Activated T-cell treated with anti-CD3 and anti-CD28 coated beads, Interleukin-2, amount 50 U/mL, for 4 hours (primary cell): ENCODE measurements at regions not wholly inside any gene's neighbourhood (a gene's known extent, or its start where the extent isn't known, plus 50 kb on each side); places are given as distances from the start of the nearest gene placed in this dataset.
"Not testable (repeated sequence)": the region's sequence is repeated elsewhere in the genome, so short reads cannot be mapped to it uniquely, and the experiment has no call there.

ENCODE experiments used
- ATAC-seq, 2 donors: fragments of 200-7000 bp; cut with Tn5 transposase; one replicate each; pipeline ENCODE4 v1.10.0; 2021
- DNase-seq: peaks from one replicate; pipeline ENCODE4 v3.0.0-alpha.2; 2020
- H3K27me3 Mint-ChIP-seq: one replicate; pipeline ENCODE4 v1.8.0; 2021; ENCODE audit warnings: low read depth, mixed read lengths
- H3K36me3 Mint-ChIP-seq: one replicate; pipeline ENCODE4 v1.8.0; 2022; ENCODE audit warnings: mixed read lengths; ENCODE audit not compliant: insufficient read depth
- H3K4me1 Mint-ChIP-seq: one replicate; pipeline ENCODE4 v1.8.0; 2021; ENCODE audit warnings: low read depth, mixed read lengths
- H3K4me3 Mint-ChIP-seq: one replicate; pipeline ENCODE4 v1.8.0; 2021; ENCODE audit warnings: mild to moderate bottlenecking, moderate library complexity, mixed read lengths
- H3K9me3 Mint-ChIP-seq: one replicate; pipeline ENCODE4 v1.8.0; 2021; ENCODE audit warnings: mixed read lengths

DNA sequence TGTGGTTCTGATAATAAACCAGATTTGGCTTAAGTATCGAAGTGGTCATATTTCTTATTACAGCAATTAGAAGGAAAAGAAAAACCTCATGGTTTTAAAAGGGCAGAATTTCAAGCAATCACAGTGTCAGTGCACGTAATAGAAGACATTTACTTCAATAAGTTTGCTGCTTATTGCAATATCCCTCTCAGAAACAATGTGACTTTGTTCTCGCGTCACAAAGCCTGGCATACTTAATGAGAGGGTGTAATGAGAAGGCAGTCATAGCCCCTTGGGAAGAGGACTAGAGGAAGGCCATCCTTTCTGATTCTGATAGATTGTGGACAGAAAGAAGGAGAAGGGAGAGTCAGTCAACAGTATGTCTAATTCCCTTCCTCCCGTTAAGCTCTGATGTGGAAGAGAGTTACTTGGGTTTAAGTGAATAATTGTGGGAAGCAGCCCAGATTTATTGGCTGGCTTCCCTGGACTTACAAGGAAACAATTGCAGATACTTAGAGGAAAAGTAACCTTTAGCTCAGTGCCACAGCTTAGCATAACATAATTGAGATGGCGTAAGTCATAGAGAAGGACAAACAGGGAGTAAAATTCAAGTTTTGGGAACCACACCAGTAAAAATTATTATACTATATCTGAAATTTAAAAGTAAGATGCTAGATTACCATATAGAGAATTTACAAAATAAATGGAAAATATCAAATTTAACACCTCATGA, 738.2 kb downstream of the PRIM2 start:
- not testable (repeated sequence) for DNase-seq, H3K27me3 Mint-ChIP-seq, H3K36me3 Mint-ChIP-seq, H3K4me3 Mint-ChIP-seq, H3K4me1 Mint-ChIP-seq, ATAC-seq
- peaks cover 14% of the 10 kb centered on the region for H3K9me3 Mint-ChIP-seq

DNA sequence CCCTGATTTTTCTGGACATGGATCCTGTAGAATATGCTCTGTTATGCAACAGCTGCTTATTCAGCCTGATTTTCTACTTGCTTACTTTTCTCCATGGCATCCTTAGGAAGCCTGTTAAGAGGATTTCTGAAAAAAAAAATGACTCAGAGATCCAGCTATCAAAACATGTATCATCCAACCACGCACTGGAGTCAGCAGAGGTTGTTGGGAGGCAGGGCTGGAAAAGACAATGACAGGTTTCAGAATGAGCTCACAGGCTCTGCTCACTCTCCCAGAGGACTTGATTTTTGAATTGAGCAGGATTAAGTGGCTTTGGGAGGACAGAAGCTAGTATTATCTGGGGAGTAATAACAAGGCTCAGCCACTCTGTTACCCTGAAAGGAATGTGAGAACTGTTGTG, 742.3 kb downstream of the PRIM2 start:
- not testable (repeated sequence) for H3K4me1 Mint-ChIP-seq, DNase-seq, H3K4me3 Mint-ChIP-seq, H3K36me3 Mint-ChIP-seq, ATAC-seq, H3K9me3 Mint-ChIP-seq, H3K27me3 Mint-ChIP-seq

DNA sequence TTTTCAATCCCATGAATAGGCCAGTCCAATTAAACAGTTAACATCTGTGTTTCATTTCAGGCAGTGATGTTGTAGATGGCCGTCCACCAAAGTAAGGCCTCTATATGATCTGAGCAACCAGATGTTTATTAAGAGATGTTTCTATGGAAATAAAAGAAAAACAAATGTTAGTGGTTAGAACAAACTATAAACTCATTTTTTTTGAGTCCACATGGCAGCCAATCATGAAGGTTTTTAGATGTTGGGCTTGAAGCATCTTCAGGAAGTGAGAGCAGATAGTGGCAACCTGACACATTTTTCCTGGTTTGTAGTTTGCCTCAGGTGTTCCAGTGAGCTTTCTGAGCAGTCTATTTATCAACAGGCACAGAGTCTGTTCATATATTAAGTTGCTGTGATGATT, 746.1 kb downstream of the PRIM2 start:
- not testable (repeated sequence) for ATAC-seq, DNase-seq, H3K9me3 Mint-ChIP-seq, H3K27me3 Mint-ChIP-seq, H3K36me3 Mint-ChIP-seq, H3K4me1 Mint-ChIP-seq, H3K4me3 Mint-ChIP-seq

DNA sequence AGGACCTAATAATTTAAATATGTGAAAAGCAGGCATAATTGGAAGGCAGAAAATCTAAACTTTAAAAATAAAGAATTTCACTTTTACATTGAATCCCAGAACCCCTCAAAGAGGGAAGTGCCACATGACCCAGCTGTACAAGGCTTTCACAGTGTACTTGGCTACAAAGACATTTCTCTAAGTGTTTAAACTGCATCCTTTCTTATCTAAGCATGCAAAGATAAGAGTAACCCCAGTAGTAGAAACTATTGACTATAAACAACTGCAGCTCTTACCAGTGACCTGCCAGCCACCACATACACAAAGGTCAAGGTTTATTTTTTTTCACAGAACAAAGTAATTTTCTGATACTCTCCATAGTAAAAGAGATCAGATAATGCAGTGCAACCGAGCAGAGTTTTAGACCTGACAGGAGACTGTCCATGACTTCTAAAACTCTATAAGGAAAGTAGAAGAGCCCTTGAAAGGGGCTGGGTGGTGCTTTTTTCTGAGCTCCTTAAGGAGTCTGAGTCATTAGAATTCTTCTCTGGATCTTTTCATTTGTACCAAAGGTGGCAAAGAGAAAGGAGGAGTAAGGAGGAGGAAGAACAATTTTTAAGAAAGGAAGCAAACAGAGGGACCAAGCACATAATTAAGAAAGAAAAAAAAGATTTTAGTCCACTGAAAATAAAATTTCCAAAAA, 750.6 kb downstream of the PRIM2 start:
- H3K27me3 Mint-ChIP-seq, H3K9me3 Mint-ChIP-seq, H3K4me3 Mint-ChIP-seq, ATAC-seq, H3K4me1 Mint-ChIP-seq, DNase-seq, H3K36me3 Mint-ChIP-seq: not testable (repeated sequence)

DNA sequence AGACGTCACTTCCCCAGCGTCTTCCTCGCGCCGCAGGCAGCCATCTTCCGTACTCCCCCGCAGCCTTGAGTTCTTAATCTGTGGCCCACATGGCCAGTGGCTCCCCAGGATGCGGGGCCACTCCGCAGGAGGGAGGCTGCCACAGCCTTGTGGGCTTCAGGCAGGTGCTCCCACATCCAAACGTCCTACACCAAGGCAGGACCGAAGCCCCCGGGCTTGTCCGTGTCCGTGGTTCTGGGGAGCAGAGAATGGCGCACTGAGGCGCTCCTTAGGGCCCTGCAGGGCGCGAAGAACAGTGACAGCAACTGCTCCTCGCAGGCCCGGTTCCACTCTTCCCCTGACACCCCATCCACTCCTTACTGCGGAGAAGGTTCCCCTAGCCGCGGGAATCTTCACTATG, 755.8 kb downstream of the PRIM2 start:
- ATAC-seq, result no peak
- no peaks in the 10 kb centered on the region for H3K9me3 Mint-ChIP-seq
- H3K27me3 Mint-ChIP-seq, result no peaks in the 10 kb centered on the region
- no peaks in the 10 kb centered on the region for H3K36me3 Mint-ChIP-seq
- no peak overlapping the region for H3K4me3 Mint-ChIP-seq
- H3K4me1 Mint-ChIP-seq, result no peaks in the 10 kb centered on the region
- no peak for DNase-seq

DNA sequence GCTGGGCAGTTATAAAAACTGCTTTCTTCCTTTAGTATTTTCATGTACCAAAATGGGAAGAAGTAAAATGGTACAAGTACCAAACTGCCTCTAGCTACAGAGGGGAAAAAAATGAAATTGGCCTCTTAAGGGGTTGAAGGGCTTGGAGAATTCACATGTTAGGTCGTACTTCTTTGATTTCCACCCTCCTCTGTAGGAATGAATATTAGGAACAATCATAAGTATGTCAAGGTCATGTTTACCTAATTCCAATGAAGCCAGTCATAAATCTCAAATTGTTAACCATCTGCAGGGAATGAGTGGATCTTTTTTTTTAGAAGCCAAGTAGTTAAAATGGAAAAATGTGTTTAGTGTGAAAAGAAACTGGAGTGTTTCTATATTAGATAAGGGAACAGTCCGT, 772.6 kb downstream of the PRIM2 start:
- not testable (repeated sequence) for H3K36me3 Mint-ChIP-seq, DNase-seq, H3K27me3 Mint-ChIP-seq, H3K9me3 Mint-ChIP-seq, H3K4me1 Mint-ChIP-seq, ATAC-seq, H3K4me3 Mint-ChIP-seq

DNA sequence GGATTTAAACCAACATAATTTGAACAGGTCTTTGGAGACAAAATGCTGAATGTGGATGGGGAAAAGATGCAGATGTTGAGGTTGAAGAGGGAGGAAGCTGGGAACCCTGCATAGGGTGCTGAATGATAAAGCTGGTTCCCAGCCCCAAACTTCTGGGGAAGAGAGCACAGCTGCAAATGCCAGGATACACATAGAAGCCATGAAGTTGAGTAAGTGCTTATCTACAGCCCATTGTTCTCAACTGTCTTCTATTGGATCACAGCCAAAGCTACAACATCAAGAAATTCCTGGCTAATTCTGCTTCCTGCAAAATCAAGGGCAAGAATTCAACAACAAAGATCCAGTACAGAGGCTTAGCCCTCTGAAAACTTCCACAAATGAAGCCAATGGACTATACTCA, 779.8 kb downstream of the PRIM2 start:
- not testable (repeated sequence) for H3K4me3 Mint-ChIP-seq, H3K36me3 Mint-ChIP-seq

DNA sequence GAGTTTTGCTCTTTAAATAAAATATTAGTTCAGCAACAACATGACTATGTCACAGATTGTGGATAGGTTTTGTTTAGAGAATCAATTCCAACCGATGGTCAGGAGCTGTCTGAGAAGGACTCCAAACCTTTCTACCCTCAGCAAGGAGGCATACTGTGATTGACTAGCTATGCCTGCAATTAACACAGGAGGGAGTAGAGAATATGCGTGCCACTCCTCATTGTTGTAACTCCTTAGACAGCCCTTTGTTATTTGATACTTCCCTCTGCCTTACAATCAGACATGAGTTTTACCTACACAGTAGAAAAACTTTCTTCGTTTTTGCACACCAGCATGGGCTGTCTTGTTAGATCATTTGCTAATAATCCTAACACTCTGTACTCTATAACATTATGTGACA, 796.5 kb downstream of the PRIM2 start:
- DNase-seq, result no peak
- H3K27me3 Mint-ChIP-seq, result no peaks in the 10 kb centered on the region
- no peaks in the 10 kb centered on the region for H3K9me3 Mint-ChIP-seq
- no peak overlapping the region for H3K4me3 Mint-ChIP-seq
- H3K36me3 Mint-ChIP-seq, result no peaks in the 10 kb centered on the region
- no peaks in the 10 kb centered on the region for H3K4me1 Mint-ChIP-seq
- ATAC-seq, result no peak

More for the DNA sequence above, 779.8 kb downstream of the PRIM2 start:
- H3K4me1 Mint-ChIP-seq, H3K27me3 Mint-ChIP-seq, DNase-seq, ATAC-seq, H3K9me3 Mint-ChIP-seq: not testable (repeated sequence)

DNA sequence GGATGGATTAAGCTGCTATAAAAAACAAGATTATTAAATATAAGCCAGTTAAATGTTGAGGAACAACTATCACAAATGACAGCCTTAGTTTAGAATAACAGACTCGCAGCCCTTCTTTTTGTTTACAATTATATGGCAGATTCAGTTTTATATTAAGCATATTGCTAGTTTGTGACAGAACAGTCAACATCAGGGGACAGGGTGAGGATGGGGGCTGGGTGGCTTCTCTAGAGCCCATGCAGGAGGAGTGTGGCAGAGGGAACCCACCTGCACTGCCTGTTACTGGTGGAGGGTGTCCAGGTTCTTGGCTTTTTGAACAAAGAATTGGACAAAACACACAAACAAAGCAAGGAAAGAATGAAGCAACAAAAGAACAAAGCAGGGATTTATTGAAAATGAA, 799.7 kb downstream of the PRIM2 start:
- not testable (repeated sequence) for DNase-seq, H3K4me3 Mint-ChIP-seq, ATAC-seq, H3K36me3 Mint-ChIP-seq, H3K27me3 Mint-ChIP-seq, H3K9me3 Mint-ChIP-seq, H3K4me1 Mint-ChIP-seq

DNA sequence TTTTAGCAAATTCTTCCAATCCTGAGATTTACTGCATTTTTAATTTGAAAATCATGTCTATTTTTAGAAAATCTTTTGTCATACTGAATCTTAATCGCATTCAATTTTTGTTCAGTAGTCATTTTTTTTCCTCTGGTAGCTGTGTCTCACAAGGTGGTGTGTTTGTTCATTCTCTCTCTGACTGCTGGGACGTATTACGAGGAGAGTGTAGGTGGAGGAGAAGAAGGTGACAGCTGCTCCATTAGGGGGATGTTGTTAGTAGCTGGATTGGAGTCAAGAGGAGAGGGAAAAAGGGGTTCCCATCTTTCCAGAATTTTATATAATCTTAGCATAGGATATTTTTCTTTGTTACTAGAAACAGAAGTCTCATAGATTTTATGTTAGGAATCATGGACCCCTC, 804.2 kb downstream of the PRIM2 start:
- not testable (repeated sequence) for H3K36me3 Mint-ChIP-seq, H3K4me1 Mint-ChIP-seq, ATAC-seq, H3K9me3 Mint-ChIP-seq, H3K27me3 Mint-ChIP-seq, H3K4me3 Mint-ChIP-seq, DNase-seq

DNA sequence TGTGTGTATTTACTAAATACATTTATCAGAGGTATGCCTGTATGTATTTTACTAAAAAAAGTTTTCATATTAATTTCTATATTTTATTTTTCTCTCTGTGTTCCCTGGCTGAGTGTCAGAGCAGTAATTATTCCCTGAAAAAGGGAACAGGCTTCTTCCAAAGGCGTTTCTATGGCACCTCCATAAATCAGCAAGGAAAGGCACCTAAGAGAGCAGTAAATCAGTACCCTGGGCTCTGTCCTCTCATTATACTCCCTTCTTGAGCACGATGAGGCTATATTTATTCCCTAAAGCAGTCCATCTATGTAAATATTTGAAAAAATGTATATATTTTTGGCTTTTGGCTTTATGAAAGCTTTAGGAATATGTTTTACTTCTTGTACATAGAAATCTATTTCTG, 806.3 kb downstream of the PRIM2 start:
- DNase-seq, H3K27me3 Mint-ChIP-seq, H3K36me3 Mint-ChIP-seq, ATAC-seq, H3K4me3 Mint-ChIP-seq, H3K9me3 Mint-ChIP-seq, H3K4me1 Mint-ChIP-seq: not testable (repeated sequence)

DNA sequence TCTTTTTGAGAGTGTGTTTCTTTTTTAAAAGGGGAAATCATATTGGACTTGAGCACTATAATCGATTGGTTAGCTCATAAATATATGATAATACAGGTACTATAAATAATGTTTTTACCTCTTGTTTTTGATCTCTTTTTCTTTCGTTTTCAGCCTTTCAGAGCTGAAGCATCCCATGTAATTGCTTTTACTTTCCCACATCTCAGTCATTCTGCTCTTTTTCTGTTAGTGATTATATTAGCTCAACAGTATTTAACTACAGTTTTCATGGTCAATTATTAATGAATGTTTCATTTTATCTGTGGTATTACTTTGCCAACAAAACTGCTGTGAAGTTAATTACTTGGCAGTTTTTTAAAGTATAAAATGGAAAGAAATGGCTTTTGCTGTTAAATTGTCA, 811.1 kb downstream of the PRIM2 start:
- H3K9me3 Mint-ChIP-seq, result peaks cover 14% of the 10 kb centered on the region
- not testable (repeated sequence) for H3K4me3 Mint-ChIP-seq, H3K27me3 Mint-ChIP-seq, H3K36me3 Mint-ChIP-seq, DNase-seq, ATAC-seq, H3K4me1 Mint-ChIP-seq

DNA sequence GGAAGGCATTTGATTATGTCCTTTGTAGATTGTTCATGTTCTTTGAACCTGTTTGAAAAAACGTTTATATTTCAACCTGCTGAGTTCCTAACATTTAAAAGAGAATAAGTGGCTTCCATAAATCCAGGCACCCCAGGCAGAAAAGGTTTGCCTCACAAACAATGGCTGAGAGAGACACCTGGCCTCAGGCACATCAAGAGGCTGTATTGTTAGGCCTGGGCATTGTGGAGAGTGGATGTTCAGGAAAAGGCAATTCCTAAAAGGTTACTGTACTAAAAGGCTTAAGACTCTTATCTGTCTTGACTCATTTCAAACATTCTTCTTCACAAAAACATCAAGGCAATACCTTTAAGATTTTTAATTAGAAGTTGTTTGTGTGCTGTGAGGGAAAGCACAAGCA, 811.7 kb downstream of the PRIM2 start:
- H3K27me3 Mint-ChIP-seq, ATAC-seq, H3K36me3 Mint-ChIP-seq, H3K4me3 Mint-ChIP-seq, DNase-seq, H3K4me1 Mint-ChIP-seq: not testable (repeated sequence)
- H3K9me3 Mint-ChIP-seq, result peaks cover 14% of the 10 kb centered on the region

DNA sequence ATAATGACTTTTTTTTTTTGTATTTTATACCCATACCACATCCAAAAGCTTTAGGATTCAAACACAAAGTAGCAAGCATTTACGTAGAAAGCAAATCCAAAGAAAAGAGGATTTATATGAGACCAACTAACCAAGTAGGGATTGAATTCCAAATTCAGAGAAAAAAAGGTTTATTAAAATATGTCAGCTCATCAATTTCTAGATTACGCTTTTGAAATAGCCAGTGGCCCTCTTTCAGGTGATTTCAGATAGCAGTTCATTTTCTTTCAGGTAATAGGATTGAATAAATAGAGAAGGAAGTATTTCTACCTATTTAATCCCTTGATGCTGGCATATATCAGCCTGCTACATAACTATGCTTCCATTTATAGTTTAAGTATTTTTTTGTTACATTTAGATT, 822.3 kb downstream of the PRIM2 start:
- not testable (repeated sequence) for H3K4me3 Mint-ChIP-seq, ATAC-seq, H3K27me3 Mint-ChIP-seq, H3K4me1 Mint-ChIP-seq, DNase-seq, H3K36me3 Mint-ChIP-seq
- peaks cover 12% of the 10 kb centered on the region for H3K9me3 Mint-ChIP-seq

DNA sequence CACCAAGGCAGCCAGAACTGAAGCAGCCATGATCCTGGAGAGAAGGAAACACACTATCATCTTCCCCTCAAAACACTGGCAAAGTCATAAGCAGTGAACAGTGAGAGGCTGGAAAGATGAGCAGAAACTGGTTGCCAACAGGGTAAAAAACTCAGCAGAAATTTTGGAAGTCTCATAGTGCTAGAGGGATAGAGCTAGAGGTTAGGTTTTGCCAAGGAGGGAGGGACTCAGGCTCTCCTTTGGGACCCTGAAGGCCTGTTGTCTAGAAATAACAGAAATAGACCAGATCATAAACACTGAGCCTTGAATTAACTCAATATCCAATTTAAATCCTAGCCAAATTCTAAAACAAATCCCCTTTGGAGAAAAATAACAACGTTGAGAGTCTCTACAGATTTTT, 853.6 kb downstream of the PRIM2 start:
- H3K36me3 Mint-ChIP-seq, H3K9me3 Mint-ChIP-seq, ATAC-seq, H3K27me3 Mint-ChIP-seq, DNase-seq, H3K4me1 Mint-ChIP-seq, H3K4me3 Mint-ChIP-seq: not testable (repeated sequence)
